CD4-positive, CD25-positive, alpha-beta regulatory T cell (primary cell): ENCODE measurements at regions not wholly inside any gene's neighbourhood (a gene's known extent, or its start where the extent isn't known, plus 50 kb on each side); places are given as distances from the start of the nearest gene placed in this dataset.

Source experiments
- ATAC-seq, 2 donors: fragments of 150-1000 bp; cut with Tn5 transposase; one replicate each; pipeline ENCODE4 v1.10.0; 2021; ENCODE audit warnings: low read depth in 2 of 2, moderate number of reproducible peaks in 2 of 2, moderate library complexity in 1 of 2
- DNase-seq, 3 donors: peaks; one replicate each; pipeline versions ENCODE4 v3.0.0 to v3.0.0-alpha.2; 2012 to 2022; ENCODE audit warnings: mixed read lengths in 1 of 3
- H3K27ac ChIP-seq: one replicate; pipeline ENCODE4 v1.7.0; 2013; ENCODE audit warnings: mild to moderate bottlenecking, low read length; ENCODE audit not compliant: insufficient read depth, poor library complexity, severe bottlenecking
- H3K27me3 ChIP-seq: one replicate; pipeline ENCODE4 v1.7.0; 2013; ENCODE audit warnings: low read length; ENCODE audit not compliant: control insufficient read depth, insufficient read depth
- H3K36me3 ChIP-seq: one replicate; pipeline ENCODE4 v1.7.0; 2013; ENCODE audit warnings: mild to moderate bottlenecking, low read length, moderate library complexity; ENCODE audit not compliant: control insufficient read depth, insufficient read depth
- H3K4me1 ChIP-seq: 2 replicates; pipeline ENCODE4 v1.7.0; 2013; ENCODE audit warnings: mild to moderate bottlenecking, low read length; ENCODE audit not compliant: insufficient read depth, control insufficient read depth, poor library complexity, severe bottlenecking
- H3K4me3 ChIP-seq: one replicate; pipeline ENCODE4 v1.7.0; 2013; ENCODE audit warnings: low read depth, mild to moderate bottlenecking, low read length, moderate library complexity
- H3K9me3 ChIP-seq, 2 experiments: 1 replicate in 1 of 2; 2 replicates in 1 of 2; pipeline ENCODE4 v1.7.0; 2013; ENCODE audit warnings: low read length in 2 of 2, mild to moderate bottlenecking in 1 of 2, moderate library complexity in 1 of 2; ENCODE audit not compliant: control insufficient read depth in 2 of 2
- H3K27ac Mint-ChIP-seq, 3 donors: one replicate each; pipeline ENCODE4 v1.8.0; 2020 to 2022; ENCODE audit warnings: mild to moderate bottlenecking in 3 of 3, mixed read lengths in 3 of 3, moderate library complexity in 2 of 3
- H3K27me3 Mint-ChIP-seq: one replicate; pipeline ENCODE4 v1.8.0; 2022; ENCODE audit warnings: mild to moderate bottlenecking, mixed read lengths
- H3K36me3 Mint-ChIP-seq: one replicate; pipeline ENCODE4 v1.8.0; 2020; ENCODE audit warnings: mixed read lengths
- H3K4me1 Mint-ChIP-seq, 4 donors: one replicate each; pipeline ENCODE4 v1.8.0; 2020 to 2022; ENCODE audit warnings: mixed read lengths in 4 of 4, mild to moderate bottlenecking in 1 of 4
- H3K4me3 Mint-ChIP-seq, 4 donors: one replicate each; pipeline ENCODE4 v1.8.0; 2020 to 2022; ENCODE audit warnings: mild to moderate bottlenecking in 4 of 4, mixed read lengths in 4 of 4, moderate library complexity in 3 of 4
- H3K9me3 Mint-ChIP-seq, 7 donors: one replicate each; pipeline ENCODE4 v1.8.0; 2020 to 2022; ENCODE audit warnings: mixed read lengths in 7 of 7, mild to moderate bottlenecking in 3 of 7, moderate library complexity in 2 of 7

- Histone ChIP-seq H3K36me3 (no peaks in the 10 kb centered on the region), H3K4me3 (no peak overlapping the region), H3K27me3 (no peaks in the 10 kb centered on the region), H3K9me3 (no peaks in the 10 kb centered on the region), H3K4me1 (no peaks in the 10 kb centered on the region), H3K27ac (no peak overlapping the region)
- Mint-ChIP-seq H3K4me1 (no peaks in the 10 kb centered on the region), H3K27ac (peak overlapping the region in 1 of 3 donors; percentile 34), H3K36me3 (no peaks in the 10 kb centered on the region), H3K9me3 (peaks cover 0 to 2% (median 0%) of the 10 kb centered on the region in 7 donors), H3K27me3 (peaks cover 22% of the 10 kb centered on the region), H3K4me3 (no peak overlapping the region)
- ATAC-seq, result no peak
- DNase-seq, result no peak
These were observed 96.7 kb upstream of the SLC25A13 start for GRCh38 chr7:96418581-96418980.

GRCh38 chr7:96417784-96418183, 95.9 kb upstream of the SLC25A13 start:
- Mint-ChIP-seq H3K4me3 (no peak overlapping the region), H3K27me3 (peaks cover 18% of the 10 kb centered on the region), H3K36me3 (no peaks in the 10 kb centered on the region), H3K9me3 (peaks cover 0 to 2% (median 0%) of the 10 kb centered on the region in 7 donors), H3K4me1 (no peaks in the 10 kb centered on the region), H3K27ac (no peak overlapping the region)
- H3K27ac ChIP-seq, result no peak overlapping the region
- no peaks in the 10 kb centered on the region for H3K36me3 ChIP-seq
- H3K9me3 ChIP-seq, result no peaks in the 10 kb centered on the region
- no peak overlapping the region for H3K4me3 ChIP-seq
- H3K27me3 ChIP-seq, result no peaks in the 10 kb centered on the region
- H3K4me1 ChIP-seq, result no peaks in the 10 kb centered on the region
- no peak for ATAC-seq
- DNase-seq, result no peak

GRCh38 chr7:96416599-96416998, 94.7 kb upstream of the SLC25A13 start:
- Mint-ChIP-seq H3K9me3 (peaks cover 0 to 2% (median 0%) of the 10 kb centered on the region in 7 donors), H3K27me3 (peaks cover 16% of the 10 kb centered on the region), H3K4me1 (no peaks in the 10 kb centered on the region), H3K4me3 (no peak overlapping the region), H3K36me3 (no peaks in the 10 kb centered on the region), H3K27ac (no peak overlapping the region)
- Histone ChIP-seq H3K4me3 (no peak overlapping the region), H3K27me3 (no peaks in the 10 kb centered on the region), H3K36me3 (no peaks in the 10 kb centered on the region), H3K9me3 (no peaks in the 10 kb centered on the region), H3K4me1 (no peaks in the 10 kb centered on the region), H3K27ac (no peak overlapping the region)
- ATAC-seq (no peak), DNase-seq (no peak)

GRCh38 chr7:96416116-96416515, 94.2 kb upstream of the SLC25A13 start:
- H3K4me1 ChIP-seq, result no peaks in the 10 kb centered on the region
- H3K27me3 ChIP-seq, result no peaks in the 10 kb centered on the region
- ATAC-seq (no peak), DNase-seq (no peak)
- no peaks in the 10 kb centered on the region for H3K36me3 Mint-ChIP-seq
- H3K9me3 ChIP-seq, result no peaks in the 10 kb centered on the region
- H3K4me3 Mint-ChIP-seq, result no peak overlapping the region
- H3K27me3 Mint-ChIP-seq, result peaks cover 16% of the 10 kb centered on the region
- no peaks in the 10 kb centered on the region for H3K4me1 Mint-ChIP-seq
- H3K27ac Mint-ChIP-seq, result no peak overlapping the region
- no peak overlapping the region for H3K4me3 ChIP-seq
- H3K36me3 ChIP-seq, result no peaks in the 10 kb centered on the region
- no peak overlapping the region for H3K27ac ChIP-seq
- peaks cover 0 to 2% (median 0%) of the 10 kb centered on the region in 7 donors for H3K9me3 Mint-ChIP-seq

GRCh38 chr7:96415293-96415940, 93.5 kb upstream of the SLC25A13 start:
- ATAC-seq, result no peak
- H3K4me1 Mint-ChIP-seq, result no peaks in the 10 kb centered on the region

GRCh38 chr7:96414931-96415292, 93.0 kb upstream of the SLC25A13 start:
- Histone ChIP-seq H3K4me1 (no peaks in the 10 kb centered on the region), H3K9me3 (no peaks in the 10 kb centered on the region), H3K4me3 (no peak overlapping the region), H3K27ac (no peak overlapping the region), H3K36me3 (no peaks in the 10 kb centered on the region), H3K27me3 (no peaks in the 10 kb centered on the region)
- H3K27ac Mint-ChIP-seq, result no peak overlapping the region
- no peaks in the 10 kb centered on the region for H3K36me3 Mint-ChIP-seq
- H3K9me3 Mint-ChIP-seq, result peaks cover 0 to 2% (median 0%) of the 10 kb centered on the region in 7 donors
- no peaks in the 10 kb centered on the region for H3K4me1 Mint-ChIP-seq
- DNase-seq (peak in 2 of 3 donors; percentile 30 to 55), ATAC-seq (peak in 1 of 2 donors; percentile 42)
- peaks cover 16% of the 10 kb centered on the region for H3K27me3 Mint-ChIP-seq
- no peak overlapping the region for H3K4me3 Mint-ChIP-seq

More at GRCh38 chr7:96415293-96415940, 93.5 kb upstream of the SLC25A13 start:
- Histone ChIP-seq H3K9me3 (no peaks in the 10 kb centered on the region), H3K4me3 (no peak overlapping the region), H3K27me3 (no peaks in the 10 kb centered on the region), H3K27ac (no peak overlapping the region), H3K36me3 (no peaks in the 10 kb centered on the region), H3K4me1 (no peaks in the 10 kb centered on the region)
- DNase-seq, result no peak
- H3K36me3 Mint-ChIP-seq, result no peaks in the 10 kb centered on the region
- peaks cover 16% of the 10 kb centered on the region for H3K27me3 Mint-ChIP-seq
- no peak overlapping the region for H3K27ac Mint-ChIP-seq
- H3K9me3 Mint-ChIP-seq, result peaks cover 0 to 2% (median 0%) of the 10 kb centered on the region in 7 donors
- no peak overlapping the region for H3K4me3 Mint-ChIP-seq

- DNase-seq (no peak), ATAC-seq (no peak)
- Histone ChIP-seq H3K9me3 (no peaks in the 10 kb centered on the region), H3K27me3 (no peaks in the 10 kb centered on the region), H3K36me3 (no peaks in the 10 kb centered on the region), H3K4me1 (no peaks in the 10 kb centered on the region), H3K27ac (no peak overlapping the region), H3K4me3 (no peak overlapping the region)
- Mint-ChIP-seq H3K9me3 (no peaks in the 10 kb centered on the region), H3K36me3 (no peaks in the 10 kb centered on the region), H3K4me1 (no peaks in the 10 kb centered on the region), H3K27me3 (peaks cover 14% of the 10 kb centered on the region), H3K27ac (no peak overlapping the region), H3K4me3 (no peak overlapping the region)
These were observed 88.4 kb upstream of the SLC25A13 start for GRCh38 chr7:96410126-96410839.

- no peaks in the 10 kb centered on the region for H3K9me3 ChIP-seq
- no peak overlapping the region for H3K27ac ChIP-seq
These were observed 87.0 kb upstream of the SLC25A13 start for GRCh38 chr7:96408881-96409280.

More at GRCh38 chr7:96408881-96409280, 87.0 kb upstream of the SLC25A13 start:
- peaks cover 0 to 1% (median 0%) of the 10 kb centered on the region in 7 donors for H3K9me3 Mint-ChIP-seq
- ATAC-seq, result no peak
- H3K36me3 ChIP-seq, result no peaks in the 10 kb centered on the region
- H3K4me1 ChIP-seq, result no peaks in the 10 kb centered on the region
- H3K27me3 Mint-ChIP-seq, result peaks cover 7% of the 10 kb centered on the region
- H3K4me3 ChIP-seq, result no peak overlapping the region
- H3K27ac Mint-ChIP-seq, result no peak overlapping the region
- DNase-seq, result no peak
- no peaks in the 10 kb centered on the region for H3K36me3 Mint-ChIP-seq
- no peak overlapping the region for H3K4me3 Mint-ChIP-seq
- no peaks in the 10 kb centered on the region for H3K4me1 Mint-ChIP-seq
- H3K27me3 ChIP-seq, result peaks cover 3% of the 10 kb centered on the region
